Small intestine (tissue), 7 donors: ENCODE measurements at regions not wholly inside any gene's neighbourhood (a gene's known extent, or its start where the extent isn't known, plus 50 kb on each side); places are given as distances from the start of the nearest gene placed in this dataset.

Source experiments
- DNase-seq, 2 donors: peaks; one replicate each; pipeline versions ENCODE4 v3.0.0 to v3.0.0-alpha.2; 2013
- FAIRE-seq: peaks from 2 replicates; lab custom pipeline; 2012; peaks lifted over from hg19 to GRCh38; lab: Jason Lieb, UNC
- H3K27ac ChIP-seq, 3 donors: one replicate each; pipeline ENCODE4 v1.5.1; 2013; ENCODE audit warnings: low read length in 2 of 3, mild to moderate bottlenecking in 2 of 3, control low read depth in 1 of 3, inconsistent platforms in 1 of 3, low read depth in 1 of 3, moderate library complexity in 1 of 3
- H3K27me3 ChIP-seq, 3 donors: one replicate each; pipeline ENCODE4 v1.6.1; 2013; ENCODE audit warnings: low read length in 3 of 3, inconsistent platforms in 1 of 3; ENCODE audit not compliant: control insufficient read depth in 3 of 3, insufficient read depth in 3 of 3
- H3K36me3 ChIP-seq, 3 donors: one replicate each; pipeline ENCODE4 v1.6.1; 2013; ENCODE audit warnings: low read length in 3 of 3, inconsistent platforms in 1 of 3, low read depth in 1 of 3, mild to moderate bottlenecking in 1 of 3, moderate library complexity in 1 of 3; ENCODE audit not compliant: control insufficient read depth in 3 of 3, insufficient read depth in 2 of 3
- H3K4me1 ChIP-seq, 3 donors: one replicate each; pipeline ENCODE4 v1.6.1; 2013; ENCODE audit warnings: low read length in 2 of 3, inconsistent platforms in 1 of 3, low read depth in 1 of 3, mild to moderate bottlenecking in 1 of 3, moderate library complexity in 1 of 3; ENCODE audit not compliant: control insufficient read depth in 3 of 3, insufficient read depth in 2 of 3
- H3K4me3 ChIP-seq, 3 donors: one replicate each; pipeline ENCODE4 v1.5.1; 2013; ENCODE audit warnings: low read length in 3 of 3, control low read depth in 1 of 3, inconsistent platforms in 1 of 3, low read depth in 1 of 3, mild to moderate bottlenecking in 1 of 3, moderate library complexity in 1 of 3
- H3K9me3 ChIP-seq, 2 donors: one replicate each; pipeline ENCODE4 v1.6.1; 2013; ENCODE audit warnings: low read depth in 1 of 2, low read length in 1 of 2; ENCODE audit not compliant: control insufficient read depth in 2 of 2, insufficient read depth in 1 of 2
- whole genome bisulfite sequencing, 3 donors: extraction: QIAGEN DNeasy Blood & Tissue Kit; methylation state at CpG; one replicate each; pipeline ENCODE4 v1.1.7; 2013; 5-methylcytosine and 5-hydroxymethylcytosine counted together
- donor health status: healthy with polysubstance abuse.
- donor health status: control.
- donor health status: control.
- donor health status: Bipolar disorder and iron deficiency.
- donor health status: healthy.

GRCh38 chr6:132972254-132972653, 157.9 kb downstream of the RPS12 start:
- FAIRE-seq = no peak
- Histone ChIP-seq H3K4me1 (no peaks in the 10 kb centered on the region), H3K27me3 (peaks cover 0 to 2% (median 0%) of the 10 kb centered on the region in 3 donors), H3K4me3 (no peak overlapping the region), H3K27ac (no peak overlapping the region), H3K9me3 (no peaks in the 10 kb centered on the region), H3K36me3 (no peaks in the 10 kb centered on the region)
- DNase-seq = no peak

GRCh38 chr6:132972971-132973370, 158.6 kb downstream of the RPS12 start:
- Histone ChIP-seq H3K27ac (no peak overlapping the region), H3K4me3 (no peak overlapping the region), H3K27me3 (no peaks in the 10 kb centered on the region), H3K9me3 (no peaks in the 10 kb centered on the region), H3K4me1 (no peaks in the 10 kb centered on the region), H3K36me3 (no peaks in the 10 kb centered on the region)
- no peak for FAIRE-seq
- DNase-seq = no peak
- WGBS, 3 donors = 69 to 71% (median 70%) methylated on average over 3 of the region's 3 CpGs

DNA sequence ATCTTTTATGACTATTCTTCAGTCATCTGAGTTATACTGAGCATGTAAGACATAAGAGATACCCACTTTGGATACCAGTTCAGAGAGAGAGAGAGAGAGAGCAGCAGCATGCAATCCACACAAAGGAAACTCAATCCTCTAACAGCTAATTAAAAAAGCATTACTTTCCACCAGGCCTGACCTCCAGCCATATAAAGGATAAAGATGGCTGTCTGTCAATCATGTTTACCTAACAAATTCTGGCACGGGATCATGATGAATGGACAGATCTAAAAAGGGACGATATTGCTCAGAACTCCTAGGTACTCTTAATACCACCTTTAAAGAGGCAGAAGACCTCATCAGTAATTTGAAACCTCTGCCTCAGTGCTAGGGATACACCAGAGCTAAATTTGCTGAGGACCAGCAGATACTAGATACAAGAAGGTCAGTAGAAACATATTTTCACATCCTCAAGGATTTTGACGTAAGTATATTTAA, 159.2 kb downstream of the RPS12 start:
- Histone ChIP-seq H3K4me1 (no peaks in the 10 kb centered on the region), H3K27me3 (no peaks in the 10 kb centered on the region), H3K9me3 (no peaks in the 10 kb centered on the region), H3K4me3 (no peak overlapping the region), H3K36me3 (no peaks in the 10 kb centered on the region), H3K27ac (no peak overlapping the region)
- DNase-seq (no peak), FAIRE-seq (no peak)
- WGBS, 3 donors = 43 to 55% (median 46%) methylated on average over 3 of the region's 3 CpGs

GRCh38 chr6:132974122-132974521, 159.8 kb downstream of the RPS12 start:
- 66 to 78% (median 77%) methylated on average over 4 of the region's 4 CpGs for WGBS, 3 donors
- Histone ChIP-seq H3K27ac (no peak overlapping the region), H3K9me3 (no peaks in the 10 kb centered on the region), H3K27me3 (no peaks in the 10 kb centered on the region), H3K36me3 (no peaks in the 10 kb centered on the region), H3K4me3 (no peak overlapping the region), H3K4me1 (no peaks in the 10 kb centered on the region)
- FAIRE-seq (no peak), DNase-seq (no peak)

DNA sequence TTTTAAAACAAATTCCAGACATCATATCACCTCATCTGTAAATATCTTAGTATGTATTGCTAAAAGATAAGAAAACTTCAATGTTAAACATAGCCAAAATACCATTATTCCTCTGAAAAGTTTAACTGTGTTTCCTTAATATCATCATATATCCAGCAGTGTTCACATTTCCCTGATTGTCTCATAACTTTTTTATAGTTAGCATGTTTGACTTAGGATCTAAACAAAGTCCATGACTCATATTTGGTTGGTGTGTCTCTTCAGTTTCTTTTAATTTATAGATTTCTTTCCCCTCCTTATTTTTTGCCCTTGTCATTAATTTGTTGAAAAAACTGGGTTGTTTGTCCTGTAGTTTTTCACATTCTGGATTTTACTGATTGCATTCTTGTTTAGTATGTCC, 163.0 kb downstream of the RPS12 start:
- Histone ChIP-seq H3K27ac (no peak overlapping the region), H3K36me3 (no peaks in the 10 kb centered on the region), H3K4me1 (no peaks in the 10 kb centered on the region), H3K4me3 (no peak overlapping the region), H3K9me3 (no peaks in the 10 kb centered on the region), H3K27me3 (no peaks in the 10 kb centered on the region)
- DNase-seq (no peak), FAIRE-seq (no peak)

DNA sequence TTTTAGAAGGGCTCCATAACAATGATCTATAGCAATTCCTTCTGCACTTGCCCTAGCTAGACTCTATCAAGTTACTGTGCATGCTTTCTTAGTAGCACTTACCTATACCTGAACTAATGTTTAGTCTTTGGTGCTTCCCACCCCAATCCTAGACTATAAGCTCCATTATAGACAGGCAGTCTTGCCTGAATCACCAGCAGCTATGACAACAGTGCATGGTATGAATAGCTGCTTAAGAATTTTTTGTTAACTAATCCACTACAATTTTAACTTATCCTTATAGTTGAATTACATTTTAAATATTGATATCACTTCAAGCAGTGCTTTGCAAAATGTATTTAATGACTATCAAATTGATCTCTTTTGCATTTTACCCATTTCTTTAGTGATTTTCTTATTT, 164.3 kb downstream of the RPS12 start:
- Histone ChIP-seq H3K4me3 (no peak overlapping the region), H3K27ac (no peak overlapping the region), H3K27me3 (no peaks in the 10 kb centered on the region), H3K36me3 (no peaks in the 10 kb centered on the region), H3K4me1 (no peaks in the 10 kb centered on the region), H3K9me3 (no peaks in the 10 kb centered on the region)
- no peak for FAIRE-seq
- DNase-seq = no peak

- Histone ChIP-seq H3K4me1 (no peaks in the 10 kb centered on the region), H3K27me3 (no peaks in the 10 kb centered on the region), H3K4me3 (no peak overlapping the region), H3K36me3 (no peaks in the 10 kb centered on the region), H3K27ac (no peak overlapping the region), H3K9me3 (peaks cover 0 to 3% of the 10 kb centered on the region in 2 donors)
- FAIRE-seq (no peak), DNase-seq (no peak)
- 84 to 87% (median 86%) methylated on average over 2 of the region's 2 CpGs for WGBS, 3 donors
Measured at GRCh38 chr6:132993738-132994137, 179.4 kb downstream of the RPS12 start.

- H3K27ac ChIP-seq = no peak overlapping the region
- H3K9me3 ChIP-seq = no peaks in the 10 kb centered on the region
- 92 to 95% (median 93%) methylated on average over 5 of the region's 5 CpGs for WGBS, 3 donors
Measured at GRCh38 chr6:132995009-132995408, 180.6 kb downstream of the RPS12 start.

GRCh38 chr6:132995432-132995831, 181.1 kb downstream of the RPS12 start:
- FAIRE-seq (no peak), DNase-seq (no peak)
- Histone ChIP-seq H3K36me3 (no peaks in the 10 kb centered on the region), H3K27me3 (no peaks in the 10 kb centered on the region), H3K9me3 (no peaks in the 10 kb centered on the region), H3K27ac (no peak overlapping the region), H3K4me3 (no peak overlapping the region), H3K4me1 (no peaks in the 10 kb centered on the region)
- WGBS, 3 donors = 92 to 94% (median 92%) methylated on average over 3 of the region's 3 CpGs

More at GRCh38 chr6:132995009-132995408, 180.6 kb downstream of the RPS12 start:
- H3K27me3 ChIP-seq = no peaks in the 10 kb centered on the region
- no peak overlapping the region for H3K4me3 ChIP-seq
- no peak for FAIRE-seq
- DNase-seq = no peak
- no peaks in the 10 kb centered on the region for H3K36me3 ChIP-seq
- H3K4me1 ChIP-seq = no peaks in the 10 kb centered on the region
